HCT116 (cell line): ENCODE measurements at regions not wholly inside any gene's neighbourhood (a gene's known extent, or its start where the extent isn't known, plus 50 kb on each side); places are given as distances from the start of the nearest gene placed in this dataset.

ENCODE experiments used
- ATAC-seq: fragments of 200-7000 bp; cut with Tn5 transposase; 2 replicates; pipeline ENCODE4 v1.9.1; 2020; ENCODE audit warnings: mild to moderate bottlenecking, moderate library complexity
- BruUV-seq: library from RNA; stranded (reverse); fragments of 400-500 nt; replicated peaks from 2 replicates; lab custom pipeline; 2021; lab: Mats Ljungman, UMichigan
- CTCF ChIA-PET: fragments of 300-600 bp; sonication (Branson Sonifier 250); formaldehyde crosslinking; loops from one replicate; lab custom pipeline; 2021; ENCODE audit warnings: antibody characterized with exemption; lab: Charles Lee
- POLR2A ChIA-PET: fragments of 300-600, 350-600 bp; sonication (Branson Sonifier 250); formaldehyde crosslinking; loops from one replicate; lab custom pipeline; 2021; ENCODE audit warnings: antibody characterized with exemption; lab: Charles Lee
- RAD21 ChIA-PET, 2 experiments: fragments of 300-600 bp; sonication (Branson Sonifier 250); formaldehyde crosslinking; loops; one replicate each; lab custom pipeline; 2023; ENCODE audit warnings: low total read pairs in 2 of 2; ENCODE audit not compliant: uncharacterized antibody in 2 of 2, unreplicated experiment in 2 of 2, low non-redundant PET in 1 of 2; lab: Charles Lee
- DNase-seq: peaks from one replicate; pipeline ENCODE4 v3.0.0-alpha.2; 2010; ENCODE audit warnings: low read depth, low spot score
- H2AFZ ChIP-seq: fragments of 200-600 bp; shearing (Covaris generic), sonication (generic); 2 replicates; pipeline ENCODE4 v1.6.1; 2017; ENCODE audit warnings: low read depth, mixed run types, mixed read lengths, antibody characterized with exemption, low read length; ENCODE audit not compliant: poor library complexity, severe bottlenecking
- H3K27ac ChIP-seq: 2 replicates; pipeline ENCODE4 v1.5.1; 2012; ENCODE audit warnings: low read depth, low read length
- H3K27me3 ChIP-seq: fragments of 200-600 bp; sonication (generic); 2 replicates; pipeline ENCODE4 v1.6.1; 2016; ENCODE audit warnings: mixed run types, low read length, mixed read lengths; ENCODE audit not compliant: insufficient read depth
- H3K36me3 ChIP-seq, 2 experiments: fragments of 200-500 bp in 1 of 2; fragments of 200-600 bp in 1 of 2; sonication (Bioruptor generic) in 1 of 2; sonication (generic) in 1 of 2; 2 replicates each; pipeline versions ENCODE4 v1.5.1 to v1.6.1; 2014 to 2016; ENCODE audit warnings: low read length in 2 of 2, inconsistent platforms in 1 of 2, mixed read lengths in 1 of 2, mixed run types in 1 of 2; ENCODE audit not compliant: insufficient read depth in 2 of 2, control insufficient read depth in 1 of 2
- H3K4me1 ChIP-seq, 2 experiments: fragments of 200-600 bp in 1 of 2; sonication (generic) in 1 of 2; 2 replicates each; pipeline versions ENCODE4 v1.5.1 to v1.6.1; 2012 to 2017; ENCODE audit warnings: low read length in 2 of 2, inconsistent platforms in 1 of 2, mild to moderate bottlenecking in 1 of 2, mixed read lengths in 1 of 2, mixed run types in 1 of 2, moderate library complexity in 1 of 2; ENCODE audit not compliant: insufficient read depth in 2 of 2, control insufficient read depth in 1 of 2
- H3K4me2 ChIP-seq: fragments of 200-600 bp; sonication (generic); 2 replicates; pipeline ENCODE4 v1.6.1; 2017; ENCODE audit warnings: mixed run types, low read length, mixed read lengths
- H3K4me3 ChIP-seq, 2 experiments: fragments of 200-600 bp in 1 of 2; sonication (generic) in 1 of 2; replicated peaks in 1 of 2; 2 replicates each; pipeline ENCODE4 v1.5.1; 2011 to 2016; ENCODE audit warnings: low read length in 2 of 2, control low read depth in 1 of 2, low read depth in 1 of 2, mild to moderate bottlenecking in 1 of 2, mixed read lengths in 1 of 2, mixed run types in 1 of 2
- H3K79me2 ChIP-seq: fragments of 200-600 bp; sonication (generic); 2 replicates; pipeline ENCODE4 v1.6.1; 2017; ENCODE audit warnings: mild to moderate bottlenecking, mixed run types, low read length, moderate library complexity, mixed read lengths; ENCODE audit not compliant: insufficient read depth
- H3K9ac ChIP-seq: fragments of 200-600 bp; sonication (generic); 2 replicates; pipeline ENCODE4 v1.6.1; 2016; ENCODE audit warnings: low read length, mixed read lengths
- H3K9me2 ChIP-seq: fragments of 200-600 bp; sonication (generic), shearing (Covaris generic); 2 replicates; pipeline ENCODE4 v1.6.1; 2017; ENCODE audit warnings: mixed run types, mild to moderate bottlenecking, moderate library complexity; ENCODE audit not compliant: insufficient read depth
- H3K9me3 ChIP-seq, 2 experiments: fragments of 200-500 bp in 1 of 2; fragments of 200-600 bp in 1 of 2; sonication (Bioruptor generic) in 1 of 2; sonication (generic) in 1 of 2; 2 replicates each; pipeline ENCODE4 v1.6.1; 2014 to 2017; ENCODE audit warnings: low read length in 2 of 2, mixed read lengths in 2 of 2, inconsistent platforms in 1 of 2, low read depth in 1 of 2, mild to moderate bottlenecking in 1 of 2, mixed run types in 1 of 2, moderate library complexity in 1 of 2; ENCODE audit not compliant: control insufficient read depth in 1 of 2, insufficient read depth in 1 of 2
- H4K20me1 ChIP-seq: fragments of 200-600 bp; sonication (generic), shearing (Covaris generic); 2 replicates; pipeline ENCODE4 v1.6.1; 2017; ENCODE audit warnings: mixed run types, mild to moderate bottlenecking, moderate library complexity; ENCODE audit not compliant: insufficient read depth
- ATF3 ChIP-seq: IDR thresholded peaks from 2 replicates; pipeline ENCODE4 v1.6.1; 2012
- CTCF ChIP-seq, 3 experiments: fragments of 200-600 bp in 1 of 3; sonication (generic) in 1 of 3; IDR thresholded peaks in 2 of 3; conservative IDR thresholded peaks in 1 of 3; 2 replicates each; pipeline ENCODE4 v1.5.1; 2012 to 2017; ENCODE audit warnings: low read depth in 2 of 3, low read length in 2 of 3, antibody characterized with exemption in 1 of 3, borderline replicate concordance in 1 of 3, control low read depth in 1 of 3, mild to moderate bottlenecking in 1 of 3, mixed read lengths in 1 of 3, mixed run types in 1 of 3, moderate library complexity in 1 of 3; ENCODE audit not compliant: insufficient read depth in 1 of 3
- EGR1 ChIP-seq: IDR thresholded peaks from 2 replicates; pipeline ENCODE4 v1.6.1; 2012; ENCODE audit warnings: low read depth
- ELF1 ChIP-seq: IDR thresholded peaks from 2 replicates; pipeline ENCODE4 v1.6.1; 2012; ENCODE audit warnings: low read depth, borderline replicate concordance
- EZH2 ChIP-seq: fragments of 200-600 bp; sonication (generic); IDR thresholded peaks from 2 replicates; pipeline ENCODE4 v1.6.1; 2017; ENCODE audit warnings: antibody characterized with exemption, mixed run types
- EZH2phosphoT487 ChIP-seq: fragments of 200-600 bp; IDR thresholded peaks from 2 replicates; pipeline ENCODE4 v1.6.1; 2018; ENCODE audit warnings: antibody characterized with exemption, borderline replicate concordance
- FOSL1 ChIP-seq: IDR thresholded peaks from 2 replicates; pipeline ENCODE4 v1.6.1; 2012; ENCODE audit warnings: low read depth
- JUND ChIP-seq: IDR thresholded peaks from 2 replicates; pipeline ENCODE4 v1.6.1; 2012
- POLR2A ChIP-seq: IDR thresholded peaks from 2 replicates; pipeline ENCODE4 v1.7.0; 2011; ENCODE audit warnings: borderline replicate concordance; ENCODE audit not compliant: insufficient read depth, insufficient read length; ENCODE audit errors: extremely low read depth
- RAD21 ChIP-seq: IDR thresholded peaks from 2 replicates; pipeline ENCODE4 v1.6.1; 2012; ENCODE audit warnings: low read depth, mild to moderate bottlenecking
- SIN3A ChIP-seq: IDR thresholded peaks from 2 replicates; pipeline ENCODE4 v1.6.1; 2012; ENCODE audit warnings: low read depth
- SRF ChIP-seq: IDR thresholded peaks from 2 replicates; pipeline ENCODE4 v1.6.1; 2012; ENCODE audit warnings: low read depth
- YY1 ChIP-seq: IDR thresholded peaks from 2 replicates; pipeline ENCODE4 v1.6.1; 2011; ENCODE audit warnings: low read length, low read depth, moderate library complexity, mild to moderate bottlenecking; ENCODE audit not compliant: insufficient replicate concordance; ENCODE audit errors: extremely low read depth
- ZFX ChIP-seq: fragments of 450-650 bp; IDR thresholded peaks from 2 replicates; pipeline ENCODE4 v1.6.1; 2017
- ZNF274 ChIP-seq: fragments of 200-500 bp; sonication (Bioruptor generic); IDR thresholded peaks from 2 replicates; pipeline ENCODE4 v1.6.1; 2014; ENCODE audit warnings: mild to moderate bottlenecking, low read depth, low read length, inconsistent platforms
- intact Hi-C: fragments of 100-400 bp; cut with micrococcal nuclease; formaldehyde crosslinking; loops from 2 replicates; pipeline ENCODE4 v1.10.0; 2022

- Histone ChIP-seq H3K4me1 (peaks cover 0 to 4% of the 10 kb centered on the region in 2 experiments; a peak in 1 of 4 replicates), H3K9me2 (no peaks in the 10 kb centered on the region), H3K27ac (no peak overlapping the region), H3K4me3 (no peak overlapping the region), H3K36me3 (no peaks in the 10 kb centered on the region), H2AFZ (no peak overlapping the region), H3K9me3 (no peaks in the 10 kb centered on the region), H4K20me1 (no peaks in the 10 kb centered on the region), H3K4me2 (no peak overlapping the region), H3K79me2 (no peaks in the 10 kb centered on the region), H3K27me3 (peaks cover 9% of the 10 kb centered on the region; the same call in 1 of the 2 replicates), H3K9ac (no peak overlapping the region)
- TF ChIP-seq FOSL1 (no peak), EGR1 (no peak), SIN3A (no peak), POLR2A (no peak), SRF (no peak), CTCF (IDR thresholded peaks at IDR 0.05 in 2 of 3, conservative IDR thresholded peaks at IDR 0.05 in 1 of 3; ENCODE audit: borderline replicate concordance in 1 of 3, insufficient read depth in 1 of 3, low read depth in 2 of 3, low read length in 2 of 3) (no peak), JUND (no peak), ELF1 (no peak), EZH2phosphoT487 (no peak), ZFX (no peak), ATF3 (no peak), ZNF274 (no peak), RAD21 (no peak), EZH2 (no peak), YY1 (no peak)
- intact Hi-C loops = no loop called here
- CTCF ChIA-PET = no interaction called here
- RAD21 ChIA-PET = no interaction called here
- no peak for ATAC-seq
- BruUV-seq = no TSS peak
- no peak for DNase-seq
- POLR2A ChIA-PET = no interaction called here
Measured at GRCh38 chr9:134562146-134562849, 79.3 kb upstream of the COL5A1 start.
